Endothelial cell of umbilical vein (primary cell): ENCODE measurements at regions not wholly inside any gene's neighbourhood (a gene's known extent, or its start where the extent isn't known, plus 50 kb on each side); places are given as distances from the start of the nearest gene placed in this dataset.

Experiments
- BruUV-seq: library from RNA; stranded (reverse); fragments of 400-500 nt; replicated peaks from 2 replicates; lab custom pipeline; 2021; lab: Mats Ljungman, UMichigan
- CTCF ChIA-PET: fragments of 300-600, 350-600 bp; sonication (Branson Sonifier 250); formaldehyde crosslinking; loops from one replicate; lab custom pipeline; 2021; ENCODE audit warnings: antibody characterized with exemption, inconsistent platforms; lab: Charles Lee
- POLR2A ChIA-PET: fragments of 300-600, 350-600 bp; sonication (Branson Sonifier 250); formaldehyde crosslinking; loops from one replicate; lab custom pipeline; 2021; ENCODE audit warnings: antibody characterized with exemption, inconsistent platforms; lab: Charles Lee
- DNase-seq: peaks from one replicate; pipeline ENCODE4 v3.0.0-alpha.2; 2011; ENCODE audit warnings: low read depth, low spot score
- FAIRE-seq: peaks from 2 replicates; lab custom pipeline; 2011; peaks lifted over from hg19 to GRCh38; lab: Jason Lieb, UNC
- H2AFZ ChIP-seq: 2 replicates; pipeline ENCODE4 v1.6.0; 2012; ENCODE audit warnings: low read depth, low read length, control low read depth, inconsistent platforms
- H3K27ac ChIP-seq: 2 replicates; pipeline ENCODE4 v1.5.1; 2011; ENCODE audit warnings: low read depth, mild to moderate bottlenecking, control low read depth, low read length, moderate library complexity; ENCODE audit not compliant: insufficient read depth
- H3K27me3 ChIP-seq, 2 experiments: 2 replicates each; pipeline versions ENCODE4 v1.6.0 to v1.6.1; 2011; ENCODE audit warnings: low read length in 2 of 2, mixed read lengths in 1 of 2; ENCODE audit not compliant: control insufficient read depth in 2 of 2, insufficient read depth in 2 of 2
- H3K36me3 ChIP-seq, 2 experiments: 2 replicates in 1 of 2; 3 replicates in 1 of 2; pipeline ENCODE4 v1.5.1; 2011; ENCODE audit warnings: low read length in 2 of 2, mild to moderate bottlenecking in 1 of 2, moderate library complexity in 1 of 2; ENCODE audit not compliant: control insufficient read depth in 2 of 2, insufficient read depth in 2 of 2; ENCODE audit errors: extremely low read depth in 1 of 2
- H3K4me1 ChIP-seq: 3 replicates; pipeline ENCODE4 v1.5.1; 2011; ENCODE audit warnings: mild to moderate bottlenecking, low read length; ENCODE audit not compliant: control insufficient read depth, insufficient read depth; ENCODE audit errors: extremely low read depth
- H3K4me2 ChIP-seq: 2 replicates; pipeline ENCODE4 v1.6.1; 2011; ENCODE audit warnings: low read length, control low read depth, mixed read lengths; ENCODE audit not compliant: insufficient read depth
- H3K4me3 ChIP-seq, 3 experiments: fragments of 200-600 bp in 1 of 3; sonication (generic), shearing (Covaris generic) in 1 of 3; replicated peaks in 1 of 3; 2 replicates each; pipeline ENCODE4 v1.5.1; 2011 to 2016; ENCODE audit warnings: control low read depth in 3 of 3, low read length in 3 of 3, mild to moderate bottlenecking in 2 of 3, inconsistent platforms in 1 of 3, low read depth in 1 of 3, moderate library complexity in 1 of 3; ENCODE audit not compliant: insufficient read depth in 1 of 3
- H3K79me2 ChIP-seq: 2 replicates; pipeline ENCODE4 v1.6.0; 2012; ENCODE audit warnings: low read length, inconsistent platforms; ENCODE audit not compliant: control insufficient read depth, insufficient read depth
- H3K9ac ChIP-seq: replicated peaks from 2 replicates; pipeline ENCODE3; 2011; ENCODE audit warnings: low read length, control low read depth; ENCODE audit not compliant: insufficient read depth; ENCODE audit errors: extremely low read depth
- H3K9me1 ChIP-seq: replicated peaks from 3 replicates; pipeline ENCODE4 v1.6.0; 2011; ENCODE audit warnings: mild to moderate bottlenecking, low read length; ENCODE audit not compliant: control insufficient read depth, insufficient read depth; ENCODE audit errors: extremely low read depth
- H3K9me3 ChIP-seq: replicated peaks from 2 replicates; pipeline ENCODE4 v1.5.1; 2012; ENCODE audit warnings: low read length, inconsistent platforms; ENCODE audit not compliant: control insufficient read depth, insufficient read depth
- H4K20me1 ChIP-seq: replicated peaks from 2 replicates; pipeline ENCODE3; 2011; ENCODE audit warnings: mild to moderate bottlenecking, low read length; ENCODE audit not compliant: control insufficient read depth, insufficient read depth; ENCODE audit errors: extremely low read depth
- CTCF ChIP-seq, 2 donors: IDR thresholded peaks; 1 replicate in 1 of 2; 2 replicates in 1 of 2; pipeline ENCODE4 v1.5.1; 2011; ENCODE audit warnings: low read length in 2 of 2, mild to moderate bottlenecking in 2 of 2, moderate library complexity in 2 of 2, control low read depth in 1 of 2, inconsistent platforms in 1 of 2, low read depth in 1 of 2; ENCODE audit not compliant: insufficient read depth in 1 of 2; ENCODE audit errors: extremely low read depth in 1 of 2
- EZH2 ChIP-seq: IDR thresholded peaks from 2 replicates; pipeline ENCODE4 v1.6.1; 2012; ENCODE audit warnings: borderline replicate concordance, low read depth, mild to moderate bottlenecking, moderate library complexity, low read length, inconsistent platforms; ENCODE audit not compliant: severe bottlenecking
- FOS ChIP-seq: IDR thresholded peaks from 2 replicates; pipeline ENCODE4 v1.6.1; 2011; ENCODE audit warnings: mild to moderate bottlenecking, low read length, moderate library complexity, borderline replicate concordance; ENCODE audit not compliant: insufficient read depth
- GATA2 ChIP-seq: IDR thresholded peaks from 2 replicates; pipeline ENCODE4 v1.7.0; 2011; ENCODE audit warnings: low read depth, mild to moderate bottlenecking, moderate library complexity, mixed read lengths, low read length; ENCODE audit not compliant: insufficient read length, insufficient read depth
- JUN ChIP-seq: IDR thresholded peaks from 2 replicates; pipeline ENCODE4 v1.6.1; 2011; ENCODE audit warnings: borderline replicate concordance, low read depth; ENCODE audit not compliant: insufficient read length, insufficient read depth
- MAX ChIP-seq: IDR thresholded peaks from 2 replicates; pipeline ENCODE4 v1.6.1; 2011; ENCODE audit not compliant: insufficient read depth, insufficient read length
- MYC ChIP-seq: IDR thresholded peaks from one replicate; pipeline ENCODE4 v1.6.1; 2011; ENCODE audit warnings: mild to moderate bottlenecking, low read depth, low read length
- POLR2A ChIP-seq: IDR thresholded peaks from 2 replicates; pipeline ENCODE4 v1.6.1; 2012; ENCODE audit warnings: low read depth, mild to moderate bottlenecking, control low read depth, low read length
- POLR2AphosphoS5 ChIP-seq: IDR thresholded peaks from 2 replicates; pipeline ENCODE4 v1.6.1; 2012; ENCODE audit warnings: low read depth, mild to moderate bottlenecking, control low read depth, low read length, moderate library complexity; ENCODE audit not compliant: insufficient read depth
- dilution Hi-C: fragments of 300-500 bp; cut with MboI; formaldehyde crosslinking; loops from one replicate; pipeline ENCODE4 v1.15.0; 2019; ENCODE audit warnings: low sequenced_read_pairs; ENCODE audit not compliant: extremely low pct_ligation_motif_present
- intact Hi-C: fragments of 100-400 bp; cut with micrococcal nuclease; formaldehyde crosslinking; loops from one replicate; pipeline ENCODE4 v1.10.0; 2022

DNA sequence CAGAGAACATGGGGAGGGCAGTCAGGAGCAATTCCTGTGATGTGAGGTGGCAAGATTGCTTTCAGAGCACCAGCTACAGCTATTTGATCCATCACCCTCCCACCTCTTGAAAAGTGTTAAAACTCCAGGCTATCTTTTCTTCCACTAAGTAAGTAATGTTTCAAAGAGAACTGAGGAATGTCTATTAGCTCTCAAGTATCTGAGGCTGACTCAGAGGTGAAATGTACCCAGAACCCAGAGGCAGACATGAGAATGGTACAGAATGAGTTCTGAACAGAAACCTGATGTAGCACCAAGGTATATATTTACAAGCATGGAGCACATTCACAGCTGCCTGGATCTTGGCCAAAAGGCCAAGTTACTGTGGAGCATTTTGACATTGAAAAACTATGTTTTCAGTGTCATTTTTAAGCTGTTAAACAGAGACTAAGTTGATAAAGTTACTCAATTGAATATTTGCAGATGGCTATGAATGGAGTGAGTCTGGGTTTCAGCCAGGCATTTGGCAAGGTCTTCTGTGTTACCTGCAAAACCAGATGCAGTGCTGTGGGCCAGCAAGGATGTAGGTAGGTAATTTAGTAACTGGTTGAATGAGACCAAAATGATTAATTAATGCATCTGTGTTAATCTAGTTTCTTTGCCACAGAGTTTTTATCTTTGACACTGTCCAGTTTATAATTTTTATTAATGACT is 227.7 kb upstream of the CD96 start:
- Histone ChIP-seq H3K9ac (no peak overlapping the region), H3K79me2 (no peaks in the 10 kb centered on the region), H3K27me3 (no peaks in the 10 kb centered on the region), H3K9me1 (no peaks in the 10 kb centered on the region), H3K9me3 (no peaks in the 10 kb centered on the region), H3K4me3 (no peak overlapping the region), H3K36me3 (no peaks in the 10 kb centered on the region), H3K4me1 (no peaks in the 10 kb centered on the region), H2AFZ (no peak overlapping the region), H4K20me1 (no peaks in the 10 kb centered on the region), H3K27ac (no peak overlapping the region), H3K4me2 (no peak overlapping the region)
- FAIRE-seq (no peak), DNase-seq (no peak)
- BruUV-seq = no TSS peak
- dilution Hi-C loops (no loop called here), intact Hi-C loops (no loop called here)
- ChIA-PET CTCF (no interaction called here), POLR2A (no interaction called here)
- TF ChIP-seq POLR2AphosphoS5 (no peak), POLR2A (no peak), JUN (no peak), MAX (no peak), FOS (no peak), GATA2 (no peak), MYC (no peak), CTCF (IDR thresholded peaks at IDR 0.05; ENCODE audit: extremely low read depth in 1 of 2, insufficient read depth in 1 of 2, low read depth in 1 of 2, low read length in 2 of 2) (no peak), EZH2 (no peak)
